K562 (cell line): ENCODE measurements at regions not wholly inside any gene's neighbourhood (a gene's known extent, or its start where the extent isn't known, plus 50 kb on each side); places are given as distances from the start of the nearest gene placed in this dataset.

Experiments
- ATAC-seq: fragments of 200-7000 bp; cut with Tn5 transposase; 3 replicates; pipeline ENCODE4 v1.9.1; 2020; ENCODE audit warnings: moderate library complexity
- BruUV-seq: library from RNA; stranded (reverse); fragments of 400-500 nt; replicated peaks from 2 replicates; lab custom pipeline; 2021; lab: Mats Ljungman, UMichigan
- CTCF ChIA-PET: fragments of 300-600 bp; formaldehyde crosslinking; extraction: SDS; loops from one replicate; lab custom pipeline; 2021; ENCODE audit warnings: low intra/inter-chr PET ratio; lab: Yijun Ruan, JAX
- POLR2A ChIA-PET: fragments of 300-600, 350-650 bp; sonication (Branson Sonifier 250); formaldehyde crosslinking; extraction: SDS; loops from one replicate; lab custom pipeline; 2021; ENCODE audit warnings: antibody characterized with exemption, inconsistent platforms; lab: Yijun Ruan, JAX
- DNase-seq, 4 experiments: peaks; one replicate each; pipeline versions ENCODE4 v3.0.0 to v3.0.0-alpha.2; 2011 to 2018; ENCODE audit warnings: low spot score in 3 of 4, mixed read lengths in 3 of 4; ENCODE audit errors: extremely low read depth in 1 of 4
- FAIRE-seq: peaks from 2 replicates; lab custom pipeline; 2011; peaks lifted over from hg19 to GRCh38; lab: Jason Lieb, UNC
- H2AFZ ChIP-seq: 2 replicates; pipeline ENCODE4 v1.6.0; 2011; ENCODE audit warnings: low read depth, low read length, control low read depth, inconsistent platforms
- H3K27ac ChIP-seq: fragments of 200-600 bp; 3 replicates; pipeline ENCODE4 v1.8.0; 2011; ENCODE audit warnings: low read depth, mild to moderate bottlenecking, control low read depth, inconsistent platforms, low read length, moderate library complexity, mixed read lengths; ENCODE audit errors: extremely low read depth
- H3K27me3 ChIP-seq, 2 experiments: fragments of 300-600 bp in 1 of 2; 2 replicates in 1 of 2; 3 replicates in 1 of 2; pipeline versions ENCODE4 v1.6.0 to v1.8.0; 2011; ENCODE audit warnings: inconsistent platforms in 2 of 2, low read length in 2 of 2, mild to moderate bottlenecking in 1 of 2, mixed read lengths in 1 of 2, moderate library complexity in 1 of 2; ENCODE audit not compliant: control insufficient read depth in 2 of 2, insufficient read depth in 2 of 2
- H3K36me3 ChIP-seq: fragments of 300-600 bp; 3 replicates; pipeline ENCODE4 v1.8.0; 2011; ENCODE audit warnings: mild to moderate bottlenecking, low read length, inconsistent platforms; ENCODE audit not compliant: control insufficient read depth, insufficient read depth
- H3K4me1 ChIP-seq, 2 experiments: fragments of 200-600 bp in 1 of 2; replicated peaks in 1 of 2; 2 replicates in 1 of 2; 3 replicates in 1 of 2; pipeline versions ENCODE4 v1.5.1 to v1.8.0; 2011; ENCODE audit warnings: inconsistent platforms in 2 of 2, low read length in 2 of 2, mild to moderate bottlenecking in 1 of 2, mixed read lengths in 1 of 2, moderate library complexity in 1 of 2; ENCODE audit not compliant: control insufficient read depth in 2 of 2, insufficient read depth in 2 of 2
- H3K4me2 ChIP-seq: 2 replicates; pipeline ENCODE4 v1.6.1; 2011; ENCODE audit warnings: low read length, control low read depth, inconsistent platforms, mixed read lengths; ENCODE audit not compliant: insufficient read depth
- H3K4me3 ChIP-seq: fragments of 200-600 bp; sonication (generic), shearing (Covaris generic); 2 replicates; pipeline ENCODE4 v1.5.1; 2016; ENCODE audit warnings: control low read depth, inconsistent platforms
- H3K79me2 ChIP-seq: fragments of 200-600 bp; 3 replicates; pipeline ENCODE4 v1.8.0; 2011; ENCODE audit warnings: low read length, inconsistent platforms; ENCODE audit not compliant: control insufficient read depth, insufficient read depth
- H3K9ac ChIP-seq, 2 experiments: 2 replicates each; pipeline versions ENCODE4 v1.6.0 to v1.6.1; 2011; ENCODE audit warnings: low read depth in 2 of 2, low read length in 2 of 2, control low read depth in 1 of 2, inconsistent platforms in 1 of 2, mild to moderate bottlenecking in 1 of 2, mixed read lengths in 1 of 2; ENCODE audit not compliant: insufficient read depth in 1 of 2
- H3K9me1 ChIP-seq: one replicate; pipeline ENCODE4 v1.6.0; 2011; ENCODE audit warnings: inconsistent platforms, mild to moderate bottlenecking, low read length, moderate library complexity; ENCODE audit not compliant: control insufficient read depth, insufficient read depth
- H3K9me3 ChIP-seq: replicated peaks from 2 replicates; pipeline ENCODE4 v1.5.1; 2011; ENCODE audit warnings: low read depth, low read length, inconsistent platforms; ENCODE audit not compliant: control insufficient read depth, insufficient read depth
- H4K20me1 ChIP-seq: replicated peaks from 2 replicates; pipeline ENCODE4 v1.6.1; 2011; ENCODE audit warnings: low read length, inconsistent platforms, mixed read lengths; ENCODE audit not compliant: control insufficient read depth, insufficient read depth
- FOSL1 ChIP-seq: fragments of 200-800 bp; sonication (Bioruptor generic); conservative IDR thresholded peaks from 2 replicates; pipeline ENCODE4 v1.6.1; 2016; ENCODE audit warnings: missing genetic modification characterization, missing compliant biosample characterization
- KLF6 ChIP-seq: fragments of 250-450 bp; sonication (Bioruptor Pico); IDR thresholded peaks from 2 replicates; pipeline ENCODE4 v1.4.0; 2020; ENCODE audit warnings: mild to moderate bottlenecking, moderate library complexity, borderline replicate concordance
- MCM7 ChIP-seq, 2 experiments: fragments of 450-650 bp; IDR thresholded peaks; 2 replicates each; pipeline ENCODE4 v1.6.1; 2016 to 2018
- NELFE ChIP-seq: IDR thresholded peaks from 2 replicates; pipeline ENCODE4 v1.6.1; 2011; ENCODE audit warnings: mild to moderate bottlenecking; ENCODE audit not compliant: insufficient read depth, insufficient read length
- PTBP1 ChIP-seq: fragments of 200-400 bp; formaldehyde crosslinking; IDR thresholded peaks from 2 replicates; pipeline ENCODE4 v1.6.1; 2017; ENCODE audit warnings: low read depth, low read length
- SOX6 ChIP-seq: fragments of 450-650 bp; IDR thresholded peaks from 2 replicates; pipeline ENCODE4 v1.6.1; 2014; ENCODE audit warnings: mild to moderate bottlenecking
- ZNF232 ChIP-seq: sonication (generic); formaldehyde crosslinking; IDR thresholded peaks from 2 replicates; pipeline ENCODE4 v1.8.0; 2022; ENCODE audit warnings: mild to moderate bottlenecking, missing genetic modification reagents
- ZNF354B ChIP-seq: fragments of 250-450 bp; sonication (Bioruptor Pico); IDR thresholded peaks from 2 replicates; pipeline ENCODE4 v1.4.0; 2020
- ZNF699 ChIP-seq: fragments of 250-450 bp; sonication (Bioruptor Pico); IDR thresholded peaks from 2 replicates; pipeline ENCODE4 v1.8.0; 2021; ENCODE audit warnings: mild to moderate bottlenecking, moderate library complexity; ENCODE audit not compliant: insufficient replicate concordance
- WGBS: fragments of 100-300 bp; shearing (Covaris generic); methylation state at CpG from one replicate; pipeline ENCODE4 v1.1.6; 2016; ENCODE audit warnings: low coverage, mixed read lengths; ENCODE audit not compliant: insufficient coverage; ENCODE audit errors: missing lambda C conversion rate; 5-methylcytosine and 5-hydroxymethylcytosine counted together
- in situ Hi-C: fragments of 300-500 bp; cut with MboI; formaldehyde crosslinking; loops from 4 replicates; pipeline ENCODE4 v1.15.0; 2018; ENCODE audit warnings: inconsistent platforms, mixed read lengths
- intact Hi-C: fragments of 100-400 bp; cut with micrococcal nuclease; formaldehyde crosslinking; loops from 2 replicates; pipeline ENCODE4 v1.14.2; 2022
- TF ChIP-seq, protein P1 (sequence below): sonication (generic); formaldehyde crosslinking; IDR thresholded peaks from 2 replicates; pipeline ENCODE4 v1.8.0; 2022; ENCODE audit warnings: missing genetic modification reagents, mild to moderate bottlenecking, borderline replicate concordance
- TF ChIP-seq, protein P2 (sequence below): fragments of 450-650 bp; IDR thresholded peaks from 2 replicates; pipeline ENCODE4 v1.7.0; 2016; ENCODE audit warnings: borderline replicate concordance

DNA sequence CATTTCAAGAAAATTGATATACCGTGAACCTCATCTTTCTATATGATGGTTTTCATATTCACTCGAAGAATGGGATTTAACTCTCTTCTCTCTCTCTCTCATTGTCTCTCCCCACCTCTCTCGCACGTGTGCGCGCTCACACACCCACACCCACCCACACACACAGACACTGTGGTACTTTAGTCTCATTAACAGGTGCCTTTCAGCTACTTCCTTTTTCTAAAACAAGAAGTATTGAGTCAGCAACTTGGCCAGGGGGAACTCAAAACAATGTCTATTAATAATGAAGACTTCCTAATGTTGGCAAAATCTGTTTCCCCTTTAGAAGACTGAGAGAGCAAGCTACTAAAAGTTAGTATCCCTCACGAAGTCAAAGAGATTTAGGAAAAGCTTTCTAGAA lies 150.7 kb downstream of the TMCO5A start:
- FAIRE-seq: no peak
- no peak for DNase-seq
- Histone ChIP-seq H3K4me2 (no peak overlapping the region), H3K4me1 (no peaks in the 10 kb centered on the region), H3K4me3 (no peak overlapping the region), H3K36me3 (no peaks in the 10 kb centered on the region), H3K27ac (no peak overlapping the region), H3K27me3 (no peaks in the 10 kb centered on the region), H3K9me1 (no peaks in the 10 kb centered on the region), H4K20me1 (no peaks in the 10 kb centered on the region), H2AFZ (no peak overlapping the region), H3K9me3 (no peaks in the 10 kb centered on the region), H3K9ac (no peak overlapping the region), H3K79me2 (no peaks in the 10 kb centered on the region)
- WGBS: 3% methylated on average over 7 of the region's 7 CpGs
- POLR2A ChIA-PET: interaction anchor here (0.9 kb wide), 1 partner anchor 10 kb away, joined by 3 read pairs; no protein-coding TSS in a partner anchor
- no TSS peak for BruUV-seq
- ATAC-seq: no peak
- in situ Hi-C loops: no loop called here
- no peak for TF ChIP-seq ZNF232 (CRISPR knock-in tag)
- TF ChIP-seq SOX6: no peak
- TF ChIP-seq ZNF354B: no peak
- no peak for TF ChIP-seq ZNF699 (CRISPR knock-in tag)
- TF ChIP-seq, protein P1, sequence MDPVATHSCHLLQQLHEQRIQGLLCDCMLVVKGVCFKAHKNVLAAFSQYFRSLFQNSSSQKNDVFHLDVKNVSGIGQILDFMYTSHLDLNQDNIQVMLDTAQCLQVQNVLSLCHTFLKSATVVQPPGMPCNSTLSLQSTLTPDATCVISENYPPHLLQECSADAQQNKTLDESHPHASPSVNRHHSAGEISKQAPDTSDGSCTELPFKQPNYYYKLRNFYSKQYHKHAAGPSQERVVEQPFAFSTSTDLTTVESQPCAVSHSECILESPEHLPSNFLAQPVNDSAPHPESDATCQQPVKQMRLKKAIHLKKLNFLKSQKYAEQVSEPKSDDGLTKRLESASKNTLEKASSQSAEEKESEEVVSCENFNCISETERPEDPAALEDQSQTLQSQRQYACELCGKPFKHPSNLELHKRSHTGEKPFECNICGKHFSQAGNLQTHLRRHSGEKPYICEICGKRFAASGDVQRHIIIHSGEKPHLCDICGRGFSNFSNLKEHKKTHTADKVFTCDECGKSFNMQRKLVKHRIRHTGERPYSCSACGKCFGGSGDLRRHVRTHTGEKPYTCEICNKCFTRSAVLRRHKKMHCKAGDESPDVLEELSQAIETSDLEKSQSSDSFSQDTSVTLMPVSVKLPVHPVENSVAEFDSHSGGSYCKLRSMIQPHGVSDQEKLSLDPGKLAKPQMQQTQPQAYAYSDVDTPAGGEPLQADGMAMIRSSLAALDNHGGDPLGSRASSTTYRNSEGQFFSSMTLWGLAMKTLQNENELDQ: no peak
- no peak for TF ChIP-seq KLF6 (CRISPR knock-in tag)
- TF ChIP-seq, protein P2, sequence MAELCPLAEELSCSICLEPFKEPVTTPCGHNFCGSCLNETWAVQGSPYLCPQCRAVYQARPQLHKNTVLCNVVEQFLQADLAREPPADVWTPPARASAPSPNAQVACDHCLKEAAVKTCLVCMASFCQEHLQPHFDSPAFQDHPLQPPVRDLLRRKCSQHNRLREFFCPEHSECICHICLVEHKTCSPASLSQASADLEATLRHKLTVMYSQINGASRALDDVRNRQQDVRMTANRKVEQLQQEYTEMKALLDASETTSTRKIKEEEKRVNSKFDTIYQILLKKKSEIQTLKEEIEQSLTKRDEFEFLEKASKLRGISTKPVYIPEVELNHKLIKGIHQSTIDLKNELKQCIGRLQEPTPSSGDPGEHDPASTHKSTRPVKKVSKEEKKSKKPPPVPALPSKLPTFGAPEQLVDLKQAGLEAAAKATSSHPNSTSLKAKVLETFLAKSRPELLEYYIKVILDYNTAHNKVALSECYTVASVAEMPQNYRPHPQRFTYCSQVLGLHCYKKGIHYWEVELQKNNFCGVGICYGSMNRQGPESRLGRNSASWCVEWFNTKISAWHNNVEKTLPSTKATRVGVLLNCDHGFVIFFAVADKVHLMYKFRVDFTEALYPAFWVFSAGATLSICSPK: no peak
- no peak for TF ChIP-seq FOSL1 (tag)
- no peak for TF ChIP-seq PTBP1
- no peak for TF ChIP-seq MCM7 (IDR thresholded peaks at IDR 0.05)
- no peak for TF ChIP-seq NELFE
- intact Hi-C loops: no loop called here
- CTCF ChIA-PET: no interaction called here
